GM12891 (cell line): ENCODE measurements at regions not wholly inside any gene's neighbourhood (a gene's known extent, or its start where the extent isn't known, plus 50 kb on each side); places are given as distances from the start of the nearest gene placed in this dataset.
"Not testable (repeated sequence)": the region's sequence is repeated elsewhere in the genome, so short reads cannot be mapped to it uniquely, and the experiment has no call there.

Experiments used
- DNase-seq: peaks from one replicate; pipeline ENCODE4 v3.0.0; 2011; ENCODE audit warnings: low spot score; ENCODE audit not compliant: insufficient read length
- FAIRE-seq: peaks from 2 replicates; lab custom pipeline; 2011; peaks lifted over from hg19 to GRCh38; lab: Jason Lieb, UNC
- PAX5 ChIP-seq: IDR thresholded peaks from 2 replicates; pipeline ENCODE4 v1.6.1; 2011; ENCODE audit warnings: low read length, moderate library complexity, mild to moderate bottlenecking; ENCODE audit not compliant: insufficient read depth, severe bottlenecking
- POLR2A ChIP-seq: IDR thresholded peaks from 2 replicates; pipeline ENCODE4 v1.6.1; 2011; ENCODE audit warnings: low read depth, low read length, control low read depth
- POLR2AphosphoS5 ChIP-seq: IDR thresholded peaks from 2 replicates; pipeline ENCODE4 v1.6.1; 2011; ENCODE audit warnings: low read depth, low read length, control low read depth
- POU2F2 ChIP-seq: IDR thresholded peaks from 2 replicates; pipeline ENCODE4 v1.6.1; 2011; ENCODE audit warnings: low read depth, mild to moderate bottlenecking, control low read depth, low read length, moderate library complexity
- SPI1 ChIP-seq: IDR thresholded peaks from 2 replicates; pipeline ENCODE4 v1.6.1; 2011; ENCODE audit warnings: low read depth, low read length, control low read depth
- TAF1 ChIP-seq: IDR thresholded peaks from 2 replicates; pipeline ENCODE4 v1.6.1; 2011; ENCODE audit warnings: low read depth, low read length, control low read depth

- TF ChIP-seq POLR2A, result no peak
- no peak for TF ChIP-seq POLR2AphosphoS5
- no peak for TF ChIP-seq SPI1
- TF ChIP-seq PAX5, result no peak
Measured at GRCh38 chr4:187504974-187505797, 490.4 kb upstream of the ZFP42 start.

GRCh38 chr4:187505798-187506141 is 489.8 kb upstream of the ZFP42 start:
- not testable (repeated sequence) for FAIRE-seq

More at GRCh38 chr4:187504974-187505797, 490.4 kb upstream of the ZFP42 start:
- DNase-seq, result no peak
- no peak for FAIRE-seq

GRCh38 chr4:187516224-187516623 is 479.3 kb upstream of the ZFP42 start:
- FAIRE-seq (no peak), DNase-seq (no peak)
- no peak for TF ChIP-seq SPI1
- no peak for TF ChIP-seq POU2F2
- no peak for TF ChIP-seq POLR2AphosphoS5
- TF ChIP-seq PAX5, result no peak
- no peak for TF ChIP-seq TAF1
- TF ChIP-seq POLR2A, result no peak

More at GRCh38 chr4:187505798-187506141, 489.8 kb upstream of the ZFP42 start:
- DNase-seq, result not testable (repeated sequence)

GRCh38 chr4:187541666-187542065 is 453.9 kb upstream of the ZFP42 start:
- DNase-seq (no peak), FAIRE-seq (no peak)
- TF ChIP-seq POLR2AphosphoS5 (no peak), SPI1 (no peak), POLR2A (no peak), PAX5 (no peak), POU2F2 (no peak), TAF1 (no peak)

GRCh38 chr4:187544461-187545053 is 451.0 kb upstream of the ZFP42 start:
- FAIRE-seq, result no peak
- DNase-seq, result no peak
- TF ChIP-seq SPI1 (no peak), TAF1 (no peak), POLR2AphosphoS5 (no peak), POU2F2 (no peak), POLR2A (no peak), PAX5 (no peak)

GRCh38 chr4:187547316-187547715 is 448.3 kb upstream of the ZFP42 start:
- no peak for FAIRE-seq
- TF ChIP-seq POU2F2 (no peak), PAX5 (no peak), POLR2AphosphoS5 (no peak), POLR2A (no peak), SPI1 (no peak), TAF1 (no peak)

GRCh38 chr4:187550256-187550950 is 445.2 kb upstream of the ZFP42 start:
- no peak for DNase-seq
- TF ChIP-seq SPI1 (no peak), TAF1 (no peak), PAX5 (no peak), POU2F2 (no peak), POLR2A (no peak), POLR2AphosphoS5 (no peak)
- FAIRE-seq, result no peak

More at GRCh38 chr4:187547316-187547715, 448.3 kb upstream of the ZFP42 start:
- no peak for DNase-seq

- DNase-seq (no peak), FAIRE-seq (no peak)
- TF ChIP-seq POLR2A (no peak), PAX5 (no peak), TAF1 (no peak), SPI1 (no peak), POU2F2 (no peak), POLR2AphosphoS5 (no peak)
Measured at GRCh38 chr4:187552781-187553180, 442.8 kb upstream of the ZFP42 start.

GRCh38 chr4:187555174-187555573 is 440.4 kb upstream of the ZFP42 start:
- DNase-seq, result no peak
- FAIRE-seq, result no peak
- no peak for TF ChIP-seq POU2F2
- TF ChIP-seq SPI1, result no peak
- TF ChIP-seq PAX5, result no peak
- TF ChIP-seq TAF1, result no peak
- TF ChIP-seq POLR2A, result no peak
- TF ChIP-seq POLR2AphosphoS5, result no peak

- DNase-seq (no peak), FAIRE-seq (no peak)
- TF ChIP-seq TAF1, result no peak
- TF ChIP-seq SPI1, result no peak
- TF ChIP-seq POU2F2, result no peak
- TF ChIP-seq PAX5, result no peak
- no peak for TF ChIP-seq POLR2AphosphoS5
- TF ChIP-seq POLR2A, result no peak
Measured at GRCh38 chr4:187558391-187558790, 437.2 kb upstream of the ZFP42 start.
